ENCODE measurements at regions not wholly inside any gene's neighbourhood (a gene's known extent, or its start where the extent isn't known, plus 50 kb on each side); places are given as distances from the start of the nearest gene placed in this dataset.

GRCh38 chr5:5783021-5783420 lies 360.5 kb downstream of the ICE1 start:
- H3K27ac ChIP-seq = no peak overlapping the region
- H3K27me3 ChIP-seq (replicated peaks) = no peaks in the 10 kb centered on the region
- no peak for DNase-seq
- H3K4me3 ChIP-seq (ENCODE audit: low read depth, low read length) = no peak overlapping the region
- in situ Hi-C loops (cut with HindIII; ENCODE audit: low pct_ligation_motif_present, low sequenced_read_pairs) = no loop called here
- no peaks in the 10 kb centered on the region for H3K36me3 ChIP-seq (replicated peaks)
- TF ChIP-seq, protein P1, sequence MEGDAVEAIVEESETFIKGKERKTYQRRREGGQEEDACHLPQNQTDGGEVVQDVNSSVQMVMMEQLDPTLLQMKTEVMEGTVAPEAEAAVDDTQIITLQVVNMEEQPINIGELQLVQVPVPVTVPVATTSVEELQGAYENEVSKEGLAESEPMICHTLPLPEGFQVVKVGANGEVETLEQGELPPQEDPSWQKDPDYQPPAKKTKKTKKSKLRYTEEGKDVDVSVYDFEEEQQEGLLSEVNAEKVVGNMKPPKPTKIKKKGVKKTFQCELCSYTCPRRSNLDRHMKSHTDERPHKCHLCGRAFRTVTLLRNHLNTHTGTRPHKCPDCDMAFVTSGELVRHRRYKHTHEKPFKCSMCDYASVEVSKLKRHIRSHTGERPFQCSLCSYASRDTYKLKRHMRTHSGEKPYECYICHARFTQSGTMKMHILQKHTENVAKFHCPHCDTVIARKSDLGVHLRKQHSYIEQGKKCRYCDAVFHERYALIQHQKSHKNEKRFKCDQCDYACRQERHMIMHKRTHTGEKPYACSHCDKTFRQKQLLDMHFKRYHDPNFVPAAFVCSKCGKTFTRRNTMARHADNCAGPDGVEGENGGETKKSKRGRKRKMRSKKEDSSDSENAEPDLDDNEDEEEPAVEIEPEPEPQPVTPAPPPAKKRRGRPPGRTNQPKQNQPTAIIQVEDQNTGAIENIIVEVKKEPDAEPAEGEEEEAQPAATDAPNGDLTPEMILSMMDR (IDR thresholded peaks at IDR 0.05; ENCODE audit: low read depth, low read length, missing control alignments) = no peak

DNA sequence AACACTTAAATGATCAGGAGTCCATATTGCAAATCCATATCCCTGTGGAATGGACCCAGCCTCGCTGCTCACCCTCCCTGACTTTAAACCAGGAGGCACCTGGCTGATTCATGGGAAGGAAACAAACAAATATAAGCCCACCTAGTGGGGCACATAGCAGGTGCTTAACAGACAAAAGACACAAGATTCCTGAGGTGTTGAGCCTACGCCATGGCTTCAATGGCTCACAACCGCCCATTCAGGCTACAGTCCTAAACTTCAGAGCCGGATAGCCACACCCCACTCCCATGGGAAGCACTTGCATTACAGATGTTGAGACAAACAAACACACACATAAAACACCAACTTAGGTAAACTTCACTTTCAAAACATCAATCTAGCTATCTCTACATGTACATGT lies 359.9 kb downstream of the ICE1 start:
- Histone ChIP-seq H3K36me3 (replicated peaks) (no peaks in the 10 kb centered on the region), H3K4me3 (ENCODE audit: low read depth, low read length) (no peak overlapping the region), H3K27me3 (replicated peaks) (no peaks in the 10 kb centered on the region), H3K27ac (no peak overlapping the region)
- in situ Hi-C loops (cut with HindIII; ENCODE audit: low pct_ligation_motif_present, low sequenced_read_pairs) = no loop called here
- TF ChIP-seq, protein P1 (IDR thresholded peaks at IDR 0.05; ENCODE audit: low read depth, low read length, missing control alignments) = no peak
- no peak for DNase-seq

GRCh38 chr5:5781335-5781734 lies 358.9 kb downstream of the ICE1 start:
- H3K27ac ChIP-seq = no peak overlapping the region
- no peaks in the 10 kb centered on the region for H3K27me3 ChIP-seq (replicated peaks)
- H3K4me3 ChIP-seq (ENCODE audit: low read depth, low read length) = no peak overlapping the region
- no peaks in the 10 kb centered on the region for H3K36me3 ChIP-seq (replicated peaks)
- no peak for DNase-seq
- TF ChIP-seq, protein P1 (IDR thresholded peaks at IDR 0.05; ENCODE audit: low read depth, low read length, missing control alignments) = no peak
- in situ Hi-C loops (cut with HindIII; ENCODE audit: low pct_ligation_motif_present, low sequenced_read_pairs) = no loop called here

GRCh38 chr5:5780253-5780652 lies 357.8 kb downstream of the ICE1 start:
- TF ChIP-seq, protein P1 (IDR thresholded peaks at IDR 0.05; ENCODE audit: low read depth, low read length, missing control alignments) = no peak
- no peaks in the 10 kb centered on the region for H3K27me3 ChIP-seq (replicated peaks)
- H3K36me3 ChIP-seq (replicated peaks) = no peaks in the 10 kb centered on the region
- DNase-seq = no peak
- H3K27ac ChIP-seq = no peak overlapping the region
- H3K4me3 ChIP-seq (ENCODE audit: low read depth, low read length) = no peak overlapping the region
- in situ Hi-C loops (cut with HindIII; ENCODE audit: low pct_ligation_motif_present, low sequenced_read_pairs) = no loop called here

- H3K27ac ChIP-seq = no peak overlapping the region
- H3K27me3 ChIP-seq (replicated peaks) = no peaks in the 10 kb centered on the region
- H3K4me3 ChIP-seq (ENCODE audit: low read depth, low read length) = no peak overlapping the region
- in situ Hi-C loops (cut with HindIII; ENCODE audit: low pct_ligation_motif_present, low sequenced_read_pairs) = no loop called here
- TF ChIP-seq, protein P1 (IDR thresholded peaks at IDR 0.05; ENCODE audit: low read depth, low read length, missing control alignments) = no peak
- DNase-seq = no peak
- H3K36me3 ChIP-seq (replicated peaks) = no peaks in the 10 kb centered on the region
Observed at GRCh38 chr5:5777013-5777412, 354.5 kb downstream of the ICE1 start.

DNA sequence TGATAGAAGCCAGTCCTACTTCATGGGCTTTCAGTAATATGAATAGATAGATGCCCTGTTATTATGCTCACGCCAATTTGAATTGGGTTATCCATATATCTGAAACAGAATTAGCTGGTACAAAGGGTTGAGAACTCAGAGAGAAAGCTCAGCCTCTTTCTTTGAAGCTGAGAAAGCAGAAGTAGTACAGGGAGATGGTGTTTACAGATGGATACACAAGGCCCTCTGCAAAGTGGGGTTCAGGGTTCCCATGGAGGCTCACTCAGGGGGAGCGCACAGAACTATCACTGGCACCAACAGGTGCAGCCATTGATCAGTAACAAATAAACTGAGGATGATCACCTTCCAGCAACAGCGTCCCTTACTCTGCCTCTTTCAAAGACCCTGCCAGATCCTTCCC lies 349.7 kb downstream of the ICE1 start:
- TF ChIP-seq, protein P1 (IDR thresholded peaks at IDR 0.05; ENCODE audit: low read depth, low read length, missing control alignments) = no peak
- no peaks in the 10 kb centered on the region for H3K36me3 ChIP-seq (replicated peaks)
- in situ Hi-C loops (cut with HindIII; ENCODE audit: low pct_ligation_motif_present, low sequenced_read_pairs) = no loop called here

More for the DNA sequence above, 349.7 kb downstream of the ICE1 start:
- no peaks in the 10 kb centered on the region for H3K27me3 ChIP-seq (replicated peaks)
- H3K27ac ChIP-seq = no peak overlapping the region
- H3K4me3 ChIP-seq (ENCODE audit: low read depth, low read length) = no peak overlapping the region
- no peak for DNase-seq
